Fibroblast of mammary gland (primary cell): ENCODE measurements at regions not wholly inside any gene's neighbourhood (a gene's known extent, or its start where the extent isn't known, plus 50 kb on each side); places are given as distances from the start of the nearest gene placed in this dataset.
"Not testable (repeated sequence)": the region's sequence is repeated elsewhere in the genome, so short reads cannot be mapped to it uniquely, and the experiment has no call there.

Experiments
- DNase-seq: peaks from one replicate; pipeline ENCODE4 v3.0.0-alpha.2; 2010; ENCODE audit warnings: low read depth
- H3K4me3 ChIP-seq: 2 replicates; pipeline ENCODE4 v1.5.1; 2011; ENCODE audit warnings: low read depth, mild to moderate bottlenecking, low read length, moderate library complexity; ENCODE audit not compliant: control insufficient read depth
- CTCF ChIP-seq: conservative IDR thresholded peaks from 2 replicates; pipeline ENCODE4 v1.5.1; 2011; ENCODE audit warnings: low read depth, low read length, inconsistent platforms; ENCODE audit not compliant: control insufficient read depth, insufficient read depth

GRCh38 chr11:87574193-87574592 lies 536.5 kb downstream of the TMEM135 start:
- TF ChIP-seq CTCF = no peak
- no peak overlapping the region for H3K4me3 ChIP-seq
- DNase-seq = no peak

GRCh38 chr11:87573708-87574107 lies 536.0 kb downstream of the TMEM135 start:
- TF ChIP-seq CTCF = no peak
- DNase-seq = no peak
- no peak overlapping the region for H3K4me3 ChIP-seq

- DNase-seq = no peak
- no peak for TF ChIP-seq CTCF
- H3K4me3 ChIP-seq = no peak overlapping the region
These were observed 535.1 kb downstream of the TMEM135 start for GRCh38 chr11:87572881-87573280.

GRCh38 chr11:87560352-87560751 lies 522.6 kb downstream of the TMEM135 start:
- TF ChIP-seq CTCF = no peak
- DNase-seq = no peak

GRCh38 chr11:87559852-87560251 lies 522.1 kb downstream of the TMEM135 start:
- not testable (repeated sequence) for H3K4me3 ChIP-seq, DNase-seq

More at GRCh38 chr11:87560352-87560751, 522.6 kb downstream of the TMEM135 start:
- H3K4me3 ChIP-seq = no peak overlapping the region

GRCh38 chr11:87555101-87555500 lies 517.4 kb downstream of the TMEM135 start:
- TF ChIP-seq CTCF = no peak
- DNase-seq = no peak
- H3K4me3 ChIP-seq = no peak overlapping the region

- no peak for TF ChIP-seq CTCF
- H3K4me3 ChIP-seq = no peak overlapping the region
- no peak for DNase-seq
These were observed 511.1 kb downstream of the TMEM135 start for GRCh38 chr11:87548797-87549196.
